Effector memory CD4-positive, alpha-beta T cell (primary cell): ENCODE measurements at regions not wholly inside any gene's neighbourhood (a gene's known extent, or its start where the extent isn't known, plus 50 kb on each side); places are given as distances from the start of the nearest gene placed in this dataset.

Experiments used
- DNase-seq, 3 donors: peaks; one replicate each; pipeline ENCODE4 v3.0.0-alpha.2; 2020
- H3K27ac ChIP-seq: 2 replicates; pipeline ENCODE4 v1.7.0; 2013; ENCODE audit warnings: mild to moderate bottlenecking, low read length, moderate library complexity; ENCODE audit not compliant: insufficient read depth, poor library complexity, severe bottlenecking
- H3K27me3 ChIP-seq: replicated peaks from 2 replicates; pipeline ENCODE4 v1.7.0; 2013; ENCODE audit warnings: mild to moderate bottlenecking, low read length; ENCODE audit not compliant: insufficient read depth, control insufficient read depth, poor library complexity, severe bottlenecking
- H3K36me3 ChIP-seq: 2 replicates; pipeline ENCODE4 v1.7.0; 2013; ENCODE audit warnings: mild to moderate bottlenecking, low read length, moderate library complexity; ENCODE audit not compliant: control insufficient read depth, insufficient read depth
- H3K4me1 ChIP-seq: 2 replicates; pipeline ENCODE4 v1.7.0; 2013; ENCODE audit warnings: low read length, mild to moderate bottlenecking; ENCODE audit not compliant: control insufficient read depth, insufficient read depth, poor library complexity, severe bottlenecking
- H3K4me3 ChIP-seq: 2 replicates; pipeline ENCODE4 v1.7.0; 2013; ENCODE audit warnings: low read length, low read depth, mild to moderate bottlenecking; ENCODE audit not compliant: insufficient read depth, poor library complexity, severe bottlenecking
- H3K9me3 ChIP-seq: 2 replicates; pipeline ENCODE4 v1.7.0; 2013; ENCODE audit warnings: mild to moderate bottlenecking, low read length, moderate library complexity; ENCODE audit not compliant: control insufficient read depth

- H3K36me3 ChIP-seq: no peaks in the 10 kb centered on the region
- DNase-seq: no peak
- no peaks in the 10 kb centered on the region for H3K4me1 ChIP-seq
- H3K9me3 ChIP-seq: no peaks in the 10 kb centered on the region
- H3K27me3 ChIP-seq: no peaks in the 10 kb centered on the region
- H3K27ac ChIP-seq: no peak overlapping the region
- no peak overlapping the region for H3K4me3 ChIP-seq
These were observed 473.6 kb downstream of the DMAC1 start for GRCh38 chr9:7325995-7326394.

GRCh38 chr9:7324152-7324598 is 475.4 kb downstream of the DMAC1 start:
- H3K9me3 ChIP-seq: no peaks in the 10 kb centered on the region
- H3K27me3 ChIP-seq: no peaks in the 10 kb centered on the region
- H3K27ac ChIP-seq: no peak overlapping the region
- H3K4me1 ChIP-seq: no peaks in the 10 kb centered on the region
- no peak for DNase-seq
- H3K36me3 ChIP-seq: no peaks in the 10 kb centered on the region
- no peak overlapping the region for H3K4me3 ChIP-seq

GRCh38 chr9:7320841-7321240 is 478.7 kb downstream of the DMAC1 start:
- Histone ChIP-seq H3K4me1 (no peaks in the 10 kb centered on the region), H3K9me3 (no peaks in the 10 kb centered on the region), H3K4me3 (no peak overlapping the region), H3K27me3 (no peaks in the 10 kb centered on the region), H3K36me3 (no peaks in the 10 kb centered on the region), H3K27ac (no peak overlapping the region)
- DNase-seq: no peak

- DNase-seq: no peak
- H3K36me3 ChIP-seq: no peaks in the 10 kb centered on the region
- H3K4me3 ChIP-seq: no peak overlapping the region
- H3K27me3 ChIP-seq: no peaks in the 10 kb centered on the region
- no peaks in the 10 kb centered on the region for H3K9me3 ChIP-seq
- H3K27ac ChIP-seq: no peak overlapping the region
- no peaks in the 10 kb centered on the region for H3K4me1 ChIP-seq
These were observed 479.4 kb downstream of the DMAC1 start for GRCh38 chr9:7320139-7320538.

- Histone ChIP-seq H3K9me3 (peaks cover under 1% of the 10 kb centered on the region), H3K27ac (no peak overlapping the region), H3K4me3 (no peak overlapping the region), H3K36me3 (no peaks in the 10 kb centered on the region), H3K4me1 (no peaks in the 10 kb centered on the region), H3K27me3 (no peaks in the 10 kb centered on the region)
- DNase-seq: no peak
These were observed 480.7 kb downstream of the DMAC1 start for GRCh38 chr9:7318920-7319319.

- H3K4me3 ChIP-seq: no peak overlapping the region
- no peak overlapping the region for H3K27ac ChIP-seq
- no peaks in the 10 kb centered on the region for H3K36me3 ChIP-seq
- H3K9me3 ChIP-seq: peaks cover 2% of the 10 kb centered on the region
- H3K4me1 ChIP-seq: no peaks in the 10 kb centered on the region
- no peak for DNase-seq
- H3K27me3 ChIP-seq: no peaks in the 10 kb centered on the region
These were observed 482.6 kb downstream of the DMAC1 start for GRCh38 chr9:7316967-7317366.

- Histone ChIP-seq H3K27ac (no peak overlapping the region), H3K9me3 (peaks cover 2% of the 10 kb centered on the region), H3K4me3 (no peak overlapping the region), H3K27me3 (no peaks in the 10 kb centered on the region), H3K4me1 (no peaks in the 10 kb centered on the region), H3K36me3 (no peaks in the 10 kb centered on the region)
- DNase-seq: no peak
These were observed 483.3 kb downstream of the DMAC1 start for GRCh38 chr9:7316166-7316795.

- no peaks in the 10 kb centered on the region for H3K4me1 ChIP-seq
- DNase-seq: no peak
- H3K27me3 ChIP-seq: no peaks in the 10 kb centered on the region
- H3K27ac ChIP-seq: no peak overlapping the region
- no peaks in the 10 kb centered on the region for H3K36me3 ChIP-seq
- peaks cover 2% of the 10 kb centered on the region for H3K9me3 ChIP-seq
- H3K4me3 ChIP-seq: no peak overlapping the region
These were observed 483.8 kb downstream of the DMAC1 start for GRCh38 chr9:7315746-7316145.

GRCh38 chr9:7315116-7315515 is 484.5 kb downstream of the DMAC1 start:
- no peaks in the 10 kb centered on the region for H3K27me3 ChIP-seq
- H3K27ac ChIP-seq: no peak overlapping the region
- H3K4me3 ChIP-seq: no peak overlapping the region
- H3K9me3 ChIP-seq: peaks cover 2% of the 10 kb centered on the region
- no peaks in the 10 kb centered on the region for H3K4me1 ChIP-seq
- no peaks in the 10 kb centered on the region for H3K36me3 ChIP-seq
- DNase-seq: no peak

GRCh38 chr9:7313389-7313788 is 486.2 kb downstream of the DMAC1 start:
- H3K9me3 ChIP-seq: peaks cover 5% of the 10 kb centered on the region

More at GRCh38 chr9:7313389-7313788, 486.2 kb downstream of the DMAC1 start:
- H3K27me3 ChIP-seq: no peaks in the 10 kb centered on the region
- no peak overlapping the region for H3K4me3 ChIP-seq
- H3K27ac ChIP-seq: no peak overlapping the region
- H3K4me1 ChIP-seq: no peaks in the 10 kb centered on the region
- no peak for DNase-seq
- no peaks in the 10 kb centered on the region for H3K36me3 ChIP-seq
